GM06990 (cell line): ENCODE measurements at regions not wholly inside any gene's neighbourhood (a gene's known extent, or its start where the extent isn't known, plus 50 kb on each side); places are given as distances from the start of the nearest gene placed in this dataset.

Experiments used
- DNase-seq: peaks from one replicate; pipeline ENCODE4 v3.0.0-alpha.2; 2011; ENCODE audit not compliant: insufficient read length; ENCODE audit errors: extremely low read depth
- H3K27me3 ChIP-seq: replicated peaks from 2 replicates; pipeline ENCODE4 v1.6.0; 2011; ENCODE audit warnings: low read length; ENCODE audit not compliant: control insufficient read depth, insufficient read depth
- H3K36me3 ChIP-seq: 2 replicates; pipeline ENCODE4 v1.5.1; 2011; ENCODE audit warnings: low read length; ENCODE audit not compliant: control insufficient read depth, insufficient read depth
- H3K4me3 ChIP-seq: replicated peaks from 2 replicates; pipeline ENCODE4 v1.5.1; 2011; ENCODE audit warnings: low read depth, mild to moderate bottlenecking, control low read depth, low read length
- TF ChIP-seq, protein P1 (sequence below): IDR thresholded peaks from 2 replicates; pipeline ENCODE4 v1.5.1; 2011; ENCODE audit warnings: low read length, control low read depth, mild to moderate bottlenecking, inconsistent platforms; ENCODE audit not compliant: insufficient read depth, poor library complexity, severe bottlenecking

DNA sequence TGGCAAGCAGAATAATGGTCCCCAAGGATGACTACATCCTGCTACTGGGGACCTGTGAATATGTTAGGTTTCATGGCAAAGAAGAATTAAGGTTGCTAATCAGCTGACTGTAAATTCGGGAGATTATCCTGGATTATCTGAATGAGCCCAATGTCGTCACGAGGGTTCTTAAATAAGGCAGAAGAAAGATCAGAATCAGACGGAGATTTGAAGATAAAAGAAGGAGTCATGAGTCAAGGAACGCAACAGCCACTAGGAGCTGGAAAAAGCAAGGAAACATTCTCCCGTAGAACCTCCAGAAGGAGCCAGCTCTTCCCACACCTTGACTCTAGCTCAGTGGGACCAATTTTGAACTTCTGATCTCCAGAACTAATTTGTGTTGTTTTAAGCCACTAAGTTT is 82.9 kb upstream of the APBB1IP start:
- Histone ChIP-seq H3K4me3 (no peak overlapping the region), H3K27me3 (no peaks in the 10 kb centered on the region), H3K36me3 (no peaks in the 10 kb centered on the region)
- no peak for DNase-seq
- TF ChIP-seq, protein P1, sequence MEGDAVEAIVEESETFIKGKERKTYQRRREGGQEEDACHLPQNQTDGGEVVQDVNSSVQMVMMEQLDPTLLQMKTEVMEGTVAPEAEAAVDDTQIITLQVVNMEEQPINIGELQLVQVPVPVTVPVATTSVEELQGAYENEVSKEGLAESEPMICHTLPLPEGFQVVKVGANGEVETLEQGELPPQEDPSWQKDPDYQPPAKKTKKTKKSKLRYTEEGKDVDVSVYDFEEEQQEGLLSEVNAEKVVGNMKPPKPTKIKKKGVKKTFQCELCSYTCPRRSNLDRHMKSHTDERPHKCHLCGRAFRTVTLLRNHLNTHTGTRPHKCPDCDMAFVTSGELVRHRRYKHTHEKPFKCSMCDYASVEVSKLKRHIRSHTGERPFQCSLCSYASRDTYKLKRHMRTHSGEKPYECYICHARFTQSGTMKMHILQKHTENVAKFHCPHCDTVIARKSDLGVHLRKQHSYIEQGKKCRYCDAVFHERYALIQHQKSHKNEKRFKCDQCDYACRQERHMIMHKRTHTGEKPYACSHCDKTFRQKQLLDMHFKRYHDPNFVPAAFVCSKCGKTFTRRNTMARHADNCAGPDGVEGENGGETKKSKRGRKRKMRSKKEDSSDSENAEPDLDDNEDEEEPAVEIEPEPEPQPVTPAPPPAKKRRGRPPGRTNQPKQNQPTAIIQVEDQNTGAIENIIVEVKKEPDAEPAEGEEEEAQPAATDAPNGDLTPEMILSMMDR: no peak

DNA sequence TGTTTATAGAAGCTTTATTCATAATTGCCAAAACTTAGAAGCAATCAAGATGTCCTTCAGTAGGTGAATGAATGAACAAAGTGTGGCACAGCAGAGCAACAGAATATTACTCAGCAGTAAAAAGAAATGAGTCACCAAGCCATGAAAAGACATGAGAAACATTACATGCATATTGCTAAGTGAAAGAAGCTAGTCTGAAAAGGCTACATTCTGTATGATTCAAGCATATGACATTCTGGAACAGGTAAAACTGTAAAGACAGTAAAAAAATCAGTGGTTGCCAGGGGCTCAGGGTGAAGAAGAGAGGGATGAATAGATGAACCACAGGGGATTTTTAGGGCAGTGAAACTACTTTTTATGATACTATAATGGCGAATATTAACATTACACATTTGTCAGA is 80.9 kb upstream of the APBB1IP start:
- Histone ChIP-seq H3K36me3 (no peaks in the 10 kb centered on the region), H3K27me3 (no peaks in the 10 kb centered on the region), H3K4me3 (no peak overlapping the region)
- TF ChIP-seq, protein P1: no peak
- peak; percentile 36 for DNase-seq

DNA sequence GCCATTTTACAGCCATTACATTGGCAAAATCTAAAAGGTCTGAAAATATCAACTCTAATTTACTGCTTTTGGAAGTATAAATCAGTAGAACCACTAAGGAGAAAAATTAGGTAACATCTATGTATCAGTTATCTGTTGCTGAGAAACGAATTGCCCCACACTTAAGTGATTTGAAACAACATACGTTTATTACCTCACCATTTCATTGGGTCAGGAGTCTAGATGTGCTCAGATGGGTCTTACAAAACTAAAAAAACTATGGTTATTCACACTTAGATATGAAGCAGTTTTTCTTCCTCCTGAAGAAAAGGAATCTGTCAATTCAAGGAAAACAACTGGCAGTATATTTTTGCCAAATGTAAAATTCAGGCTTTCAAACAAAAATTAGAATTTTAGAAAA is 80.1 kb upstream of the APBB1IP start:
- TF ChIP-seq, protein P1: no peak
- DNase-seq: no peak
- Histone ChIP-seq H3K4me3 (no peak overlapping the region), H3K36me3 (no peaks in the 10 kb centered on the region), H3K27me3 (no peaks in the 10 kb centered on the region)

DNA sequence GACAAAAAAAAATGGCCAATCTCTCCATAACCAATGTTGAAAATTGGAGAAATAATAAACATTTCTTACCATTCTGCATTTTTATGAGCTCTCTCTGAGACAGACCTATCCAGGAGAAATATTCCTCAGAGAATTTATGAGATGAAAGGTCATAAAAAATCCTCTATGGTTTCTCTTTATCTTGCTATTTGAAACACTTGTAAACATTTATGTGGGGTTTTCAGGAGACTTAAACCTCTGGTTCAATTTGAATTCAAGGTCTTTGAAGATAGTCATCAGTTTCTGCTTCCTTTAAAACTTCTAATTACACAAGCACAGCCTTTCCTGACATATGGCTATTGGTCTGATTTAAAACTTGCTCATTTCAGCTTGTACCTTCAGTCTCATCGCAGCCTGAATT is 78.5 kb upstream of the APBB1IP start:
- DNase-seq: no peak
- no peak overlapping the region for H3K4me3 ChIP-seq
- no peaks in the 10 kb centered on the region for H3K36me3 ChIP-seq
- TF ChIP-seq, protein P1: no peak
- no peaks in the 10 kb centered on the region for H3K27me3 ChIP-seq

DNA sequence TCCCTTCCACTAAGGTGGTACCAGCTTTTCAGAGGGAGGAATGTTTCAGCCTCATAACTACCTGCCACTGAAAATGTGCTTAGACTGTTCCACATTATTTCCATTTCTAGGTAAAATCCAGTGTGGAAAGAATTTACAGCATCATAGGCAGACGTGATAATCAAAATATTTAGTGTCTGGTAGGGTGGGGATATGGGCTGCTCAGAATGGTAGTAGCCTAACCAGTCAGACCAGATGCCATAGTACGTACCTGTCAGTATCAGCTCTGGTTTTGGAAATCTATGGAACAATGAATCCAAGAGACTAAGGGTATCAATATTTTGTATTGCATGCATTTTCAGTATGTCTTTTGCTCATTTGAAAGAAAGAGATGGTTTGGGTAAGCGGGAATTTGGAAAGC is 76.8 kb upstream of the APBB1IP start:
- DNase-seq: no peak
- TF ChIP-seq, protein P1: no peak
- H3K4me3 ChIP-seq: no peak overlapping the region
- no peaks in the 10 kb centered on the region for H3K27me3 ChIP-seq
- H3K36me3 ChIP-seq: no peaks in the 10 kb centered on the region

DNA sequence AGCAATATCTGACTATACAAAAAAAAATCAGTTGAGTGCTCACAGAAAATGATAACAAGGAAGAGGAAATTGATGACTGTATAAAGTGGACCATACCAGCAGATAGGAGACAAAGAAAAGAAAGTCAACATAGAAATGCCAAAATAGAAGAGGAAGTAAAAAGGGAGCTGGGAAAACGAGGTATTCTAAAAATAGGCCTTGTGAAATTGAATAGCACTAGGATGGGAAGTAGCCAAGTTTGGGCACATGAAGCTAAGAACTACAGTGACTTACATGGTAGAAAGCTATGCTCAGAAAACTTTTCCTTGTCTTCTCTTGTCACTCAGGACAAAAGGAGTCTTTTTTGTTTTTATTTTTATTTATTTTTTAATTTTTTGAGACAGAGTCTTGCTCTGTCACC is 76.2 kb upstream of the APBB1IP start:
- TF ChIP-seq, protein P1: no peak
- DNase-seq: no peak
- no peaks in the 10 kb centered on the region for H3K36me3 ChIP-seq
- H3K4me3 ChIP-seq: no peak overlapping the region
- no peaks in the 10 kb centered on the region for H3K27me3 ChIP-seq
